ENCODE measurements at regions not wholly inside any gene's neighbourhood (a gene's known extent, or its start where the extent isn't known, plus 50 kb on each side); places are given as distances from the start of the nearest gene placed in this dataset.

DNA sequence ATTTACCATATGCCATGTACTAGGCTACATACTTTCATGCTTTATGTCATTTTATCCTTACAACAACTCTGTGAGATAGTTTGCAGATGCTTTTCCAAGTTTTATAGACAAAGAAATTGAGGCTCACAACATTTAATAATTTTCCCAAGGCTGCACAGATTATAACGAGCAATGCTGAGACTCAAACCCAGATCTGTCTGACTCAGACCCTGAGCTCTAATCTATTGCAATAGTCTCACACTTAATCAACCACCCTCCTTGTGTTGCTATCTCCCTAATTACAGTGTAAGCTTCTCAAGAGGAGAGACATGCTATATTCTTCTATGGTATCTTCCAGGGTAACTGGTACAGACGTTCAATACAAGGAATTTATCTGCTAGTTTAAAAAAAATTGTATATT, 247.6 kb downstream of the WDR11 start:
- no peaks in the 10 kb centered on the region for H3K79me2 ChIP-seq (replicated peaks; ENCODE audit: insufficient read depth, low read length)
- H3K27ac ChIP-seq (ENCODE audit: low read length): no peak overlapping the region
- no peaks in the 10 kb centered on the region for H3F3A ChIP-seq (ENCODE audit: insufficient read depth, low read length, poor library complexity, severe bottlenecking)
- H2AFZ ChIP-seq (ENCODE audit: low read depth, low read length): no peak overlapping the region
- no peak overlapping the region for H3K9ac ChIP-seq (ENCODE audit: low read length)
- no peaks in the 10 kb centered on the region for H3K36me3 ChIP-seq (ENCODE audit: insufficient read depth, low read length)
- no peaks in the 10 kb centered on the region for H4K20me1 ChIP-seq (ENCODE audit: insufficient read depth)
- H3K4me3 ChIP-seq (ENCODE audit: low read length): no peak overlapping the region
- no peak overlapping the region for H3K4me2 ChIP-seq (ENCODE audit: low read length)
- H3K27me3 ChIP-seq (ENCODE audit: insufficient read depth, low read depth, low read length): no peaks in the 10 kb centered on the region
- no peaks in the 10 kb centered on the region for H3K9me3 ChIP-seq (ENCODE audit: low read length)
- no peaks in the 10 kb centered on the region for H3K9me2 ChIP-seq (ENCODE audit: insufficient read depth, low read length)
- TF ChIP-seq, protein P1, sequence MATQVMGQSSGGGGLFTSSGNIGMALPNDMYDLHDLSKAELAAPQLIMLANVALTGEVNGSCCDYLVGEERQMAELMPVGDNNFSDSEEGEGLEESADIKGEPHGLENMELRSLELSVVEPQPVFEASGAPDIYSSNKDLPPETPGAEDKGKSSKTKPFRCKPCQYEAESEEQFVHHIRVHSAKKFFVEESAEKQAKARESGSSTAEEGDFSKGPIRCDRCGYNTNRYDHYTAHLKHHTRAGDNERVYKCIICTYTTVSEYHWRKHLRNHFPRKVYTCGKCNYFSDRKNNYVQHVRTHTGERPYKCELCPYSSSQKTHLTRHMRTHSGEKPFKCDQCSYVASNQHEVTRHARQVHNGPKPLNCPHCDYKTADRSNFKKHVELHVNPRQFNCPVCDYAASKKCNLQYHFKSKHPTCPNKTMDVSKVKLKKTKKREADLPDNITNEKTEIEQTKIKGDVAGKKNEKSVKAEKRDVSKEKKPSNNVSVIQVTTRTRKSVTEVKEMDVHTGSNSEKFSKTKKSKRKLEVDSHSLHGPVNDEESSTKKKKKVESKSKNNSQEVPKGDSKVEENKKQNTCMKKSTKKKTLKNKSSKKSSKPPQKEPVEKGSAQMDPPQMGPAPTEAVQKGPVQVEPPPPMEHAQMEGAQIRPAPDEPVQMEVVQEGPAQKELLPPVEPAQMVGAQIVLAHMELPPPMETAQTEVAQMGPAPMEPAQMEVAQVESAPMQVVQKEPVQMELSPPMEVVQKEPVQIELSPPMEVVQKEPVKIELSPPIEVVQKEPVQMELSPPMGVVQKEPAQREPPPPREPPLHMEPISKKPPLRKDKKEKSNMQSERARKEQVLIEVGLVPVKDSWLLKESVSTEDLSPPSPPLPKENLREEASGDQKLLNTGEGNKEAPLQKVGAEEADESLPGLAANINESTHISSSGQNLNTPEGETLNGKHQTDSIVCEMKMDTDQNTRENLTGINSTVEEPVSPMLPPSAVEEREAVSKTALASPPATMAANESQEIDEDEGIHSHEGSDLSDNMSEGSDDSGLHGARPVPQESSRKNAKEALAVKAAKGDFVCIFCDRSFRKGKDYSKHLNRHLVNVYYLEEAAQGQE (IDR thresholded peaks at IDR 0.05; ENCODE audit: borderline replicate concordance): no peak
- TF ChIP-seq, protein P2, sequence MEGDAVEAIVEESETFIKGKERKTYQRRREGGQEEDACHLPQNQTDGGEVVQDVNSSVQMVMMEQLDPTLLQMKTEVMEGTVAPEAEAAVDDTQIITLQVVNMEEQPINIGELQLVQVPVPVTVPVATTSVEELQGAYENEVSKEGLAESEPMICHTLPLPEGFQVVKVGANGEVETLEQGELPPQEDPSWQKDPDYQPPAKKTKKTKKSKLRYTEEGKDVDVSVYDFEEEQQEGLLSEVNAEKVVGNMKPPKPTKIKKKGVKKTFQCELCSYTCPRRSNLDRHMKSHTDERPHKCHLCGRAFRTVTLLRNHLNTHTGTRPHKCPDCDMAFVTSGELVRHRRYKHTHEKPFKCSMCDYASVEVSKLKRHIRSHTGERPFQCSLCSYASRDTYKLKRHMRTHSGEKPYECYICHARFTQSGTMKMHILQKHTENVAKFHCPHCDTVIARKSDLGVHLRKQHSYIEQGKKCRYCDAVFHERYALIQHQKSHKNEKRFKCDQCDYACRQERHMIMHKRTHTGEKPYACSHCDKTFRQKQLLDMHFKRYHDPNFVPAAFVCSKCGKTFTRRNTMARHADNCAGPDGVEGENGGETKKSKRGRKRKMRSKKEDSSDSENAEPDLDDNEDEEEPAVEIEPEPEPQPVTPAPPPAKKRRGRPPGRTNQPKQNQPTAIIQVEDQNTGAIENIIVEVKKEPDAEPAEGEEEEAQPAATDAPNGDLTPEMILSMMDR (IDR thresholded peaks at IDR 0.05; ENCODE audit: poor library complexity, severe bottlenecking): no peak
- TF ChIP-seq MXI1 (conservative IDR thresholded peaks at IDR 0.05; ENCODE audit: poor library complexity, severe bottlenecking): no peak
- no peak for TF ChIP-seq SMC3 (conservative IDR thresholded peaks at IDR 0.05; ENCODE audit: poor library complexity)
- TF ChIP-seq EZH2 (IDR thresholded peaks at IDR 0.05; ENCODE audit: borderline replicate concordance, insufficient read depth, low read length, poor library complexity, severe bottlenecking): no peak
- TF ChIP-seq POLR2AphosphoS5 (IDR thresholded peaks at IDR 0.05): no peak
- TF ChIP-seq TAF1 (IDR thresholded peaks at IDR 0.05; ENCODE audit: low read depth): no peak
- TF ChIP-seq EP300 (conservative IDR thresholded peaks at IDR 0.05; ENCODE audit: poor library complexity, severe bottlenecking): no peak
- TF ChIP-seq RAD21 (conservative IDR thresholded peaks at IDR 0.05): no peak

DNA sequence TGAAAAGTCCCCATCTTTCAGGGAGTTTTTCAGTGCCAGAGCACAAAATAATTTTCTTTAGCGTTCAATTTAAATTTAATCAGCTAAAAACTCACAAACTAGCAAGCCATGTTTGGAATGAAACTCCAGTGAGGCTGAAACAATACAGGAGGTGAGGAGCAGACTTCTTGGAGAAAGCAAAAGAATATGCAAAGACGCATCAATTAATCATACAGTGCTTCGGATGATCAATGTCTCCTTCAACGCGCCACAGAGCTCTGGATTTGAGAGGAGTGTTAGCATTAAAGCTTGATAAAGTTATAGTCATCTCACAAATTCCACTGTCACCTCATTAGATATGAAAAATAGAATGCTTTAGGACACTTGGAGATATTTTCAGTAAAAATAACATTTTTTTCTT, 248.0 kb downstream of the WDR11 start:
- H3K9me2 ChIP-seq (ENCODE audit: insufficient read depth, low read length): no peaks in the 10 kb centered on the region
- no peak overlapping the region for H3K9ac ChIP-seq (ENCODE audit: low read length)
- H2AFZ ChIP-seq (ENCODE audit: low read depth, low read length): no peak overlapping the region
- H3K36me3 ChIP-seq (ENCODE audit: insufficient read depth, low read length): no peaks in the 10 kb centered on the region
- no peaks in the 10 kb centered on the region for H3K27me3 ChIP-seq (ENCODE audit: insufficient read depth, low read depth, low read length)
- H3K27ac ChIP-seq (ENCODE audit: low read length): no peak overlapping the region
- H3K9me3 ChIP-seq (ENCODE audit: low read length): no peaks in the 10 kb centered on the region
- H4K20me1 ChIP-seq (ENCODE audit: insufficient read depth): no peaks in the 10 kb centered on the region
- no peak overlapping the region for H3K4me3 ChIP-seq (ENCODE audit: low read length)
- no peak for TF ChIP-seq EZH2 (IDR thresholded peaks at IDR 0.05; ENCODE audit: borderline replicate concordance, insufficient read depth, low read length, poor library complexity, severe bottlenecking)
- TF ChIP-seq MXI1 (conservative IDR thresholded peaks at IDR 0.05; ENCODE audit: poor library complexity, severe bottlenecking): no peak
- TF ChIP-seq TAF1 (IDR thresholded peaks at IDR 0.05; ENCODE audit: low read depth): no peak
- no peak for TF ChIP-seq RAD21 (conservative IDR thresholded peaks at IDR 0.05)
- TF ChIP-seq, protein P1 (IDR thresholded peaks at IDR 0.05; ENCODE audit: borderline replicate concordance): no peak
- no peak for TF ChIP-seq EP300 (conservative IDR thresholded peaks at IDR 0.05; ENCODE audit: poor library complexity, severe bottlenecking)
- no peak for TF ChIP-seq SMC3 (conservative IDR thresholded peaks at IDR 0.05; ENCODE audit: poor library complexity)
- no peak for TF ChIP-seq POLR2AphosphoS5 (IDR thresholded peaks at IDR 0.05)
- H3K4me2 ChIP-seq (ENCODE audit: low read length): no peak overlapping the region
- no peaks in the 10 kb centered on the region for H3K79me2 ChIP-seq (replicated peaks; ENCODE audit: insufficient read depth, low read length)
- H3F3A ChIP-seq (ENCODE audit: insufficient read depth, low read length, poor library complexity, severe bottlenecking): no peaks in the 10 kb centered on the region
